ENCODE measurements at regions not wholly inside any gene's neighbourhood (a gene's known extent, or its start where the extent isn't known, plus 50 kb on each side); places are given as distances from the start of the nearest gene placed in this dataset.

DNA sequence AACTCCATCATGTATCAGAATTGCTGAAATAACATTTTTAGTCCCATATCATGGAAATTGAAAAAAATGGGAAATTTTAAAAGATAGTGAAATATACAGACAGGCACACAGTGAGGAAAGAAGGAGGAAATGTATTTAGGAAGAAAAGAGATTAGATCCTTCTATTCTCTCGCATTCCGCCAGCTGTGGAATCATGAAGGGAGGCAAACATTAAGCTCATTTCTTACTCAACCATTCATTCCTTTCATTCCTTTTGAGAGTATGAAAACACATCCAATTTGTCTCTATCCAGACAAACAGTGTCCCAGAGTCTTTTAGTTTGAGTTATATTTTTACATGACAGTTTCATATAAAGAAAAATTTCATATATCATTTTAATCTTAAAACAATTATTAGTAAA, 52.5 kb upstream of the KCNMB2 start:
- H3K9ac ChIP-seq (ENCODE audit: insufficient read length), result no peak overlapping the region
- H3K9me3 ChIP-seq (ENCODE audit: low read depth, low read length), result no peaks in the 10 kb centered on the region
- TF ChIP-seq FOXP2 (optimal IDR thresholded peaks at IDR 0.05; ENCODE audit: control extremely low read depth, extremely low read length, insufficient read depth), result no peak
- TF ChIP-seq POLR2AphosphoS5 (IDR thresholded peaks at IDR 0.05; ENCODE audit: borderline replicate concordance, low read depth, low read length), result no peak
- no peak for TF ChIP-seq EZH2 (IDR thresholded peaks at IDR 0.05)
- no peaks in the 10 kb centered on the region for H3K36me3 ChIP-seq (ENCODE audit: insufficient read depth, low read length)
- no peak for DNase-seq (ENCODE audit: low read depth, low spot score)
- H3K27ac ChIP-seq, result no peak overlapping the region
- no peak overlapping the region for H3K4me3 ChIP-seq

DNA sequence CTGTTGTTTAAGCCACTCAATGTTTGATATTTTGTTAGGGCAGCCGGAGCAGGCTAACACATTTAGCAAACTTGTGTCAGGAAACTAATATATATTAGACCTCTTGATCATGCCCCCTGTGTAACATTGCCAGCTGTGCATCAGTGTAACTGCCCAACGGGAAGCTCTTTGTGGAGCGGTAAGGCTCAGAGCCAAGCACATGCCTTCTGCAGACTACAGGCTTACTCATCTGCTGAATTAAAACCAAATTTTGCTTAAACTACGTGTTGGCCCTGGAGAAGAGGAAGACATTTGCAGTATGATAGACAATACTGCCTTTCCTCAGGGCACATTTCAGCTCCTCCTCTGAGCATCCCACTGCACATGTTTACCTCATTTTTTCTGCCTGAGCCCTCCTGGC, 50.5 kb upstream of the KCNMB2 start:
- TF ChIP-seq FOXP2 (optimal IDR thresholded peaks at IDR 0.05; ENCODE audit: control extremely low read depth, extremely low read length, insufficient read depth) (no peak), EZH2 (IDR thresholded peaks at IDR 0.05) (no peak), POLR2AphosphoS5 (IDR thresholded peaks at IDR 0.05; ENCODE audit: borderline replicate concordance, low read depth, low read length) (no peak)
- no peak overlapping the region for H3K27ac ChIP-seq
- H3K36me3 ChIP-seq (ENCODE audit: insufficient read depth, low read length), result no peaks in the 10 kb centered on the region
- no peak overlapping the region for H3K9ac ChIP-seq (ENCODE audit: insufficient read length)
- H3K4me3 ChIP-seq, result no peak overlapping the region
- H3K9me3 ChIP-seq (ENCODE audit: low read depth, low read length), result no peaks in the 10 kb centered on the region
- DNase-seq (ENCODE audit: low read depth, low spot score), result no peak

All from SK-N-MC (cell line).